ENCODE measurements at regions not wholly inside any gene's neighbourhood (a gene's known extent, or its start where the extent isn't known, plus 50 kb on each side); places are given as distances from the start of the nearest gene placed in this dataset.

- DNase-seq, result no peak
These were observed 62.1 kb upstream of the XCR1 start for GRCh38 chr3:46089237-46090011.

- no peak for DNase-seq
These were observed 60.6 kb upstream of the XCR1 start for GRCh38 chr3:46087871-46088270.

GRCh38 chr3:46086986-46087385, 59.7 kb upstream of the XCR1 start:
- DNase-seq, result no peak

- no peak for DNase-seq
These were observed 58.8 kb upstream of the XCR1 start for GRCh38 chr3:46086083-46086437.

GRCh38 chr3:46085421-46086082, 58.3 kb upstream of the XCR1 start:
- DNase-seq, result no peak

- DNase-seq, result no peak
These were observed 56.7 kb upstream of the XCR1 start for GRCh38 chr3:46083956-46084355.

- DNase-seq, result no peak
These were observed 55.6 kb upstream of the XCR1 start for GRCh38 chr3:46082849-46083248.

GRCh38 chr3:46082021-46082420, 54.7 kb upstream of the XCR1 start:
- DNase-seq, result no peak

GRCh38 chr3:46080969-46081345, 53.7 kb upstream of the XCR1 start:
- no peak for DNase-seq

- DNase-seq, result no peak
These were observed 53.1 kb upstream of the XCR1 start for GRCh38 chr3:46080124-46080968.

- DNase-seq, result peak; percentile 79
These were observed 51.6 kb upstream of the XCR1 start for GRCh38 chr3:46078712-46079400.

All from COR-L47 (cell line).